ENCODE measurements at regions not wholly inside any gene's neighbourhood (a gene's known extent, or its start where the extent isn't known, plus 50 kb on each side); places are given as distances from the start of the nearest gene placed in this dataset.

GRCh38 chr3:162334537-162334936 is 837.9 kb downstream of the OTOL1 start:
- no peak overlapping the region for H3K4me2 ChIP-seq (ENCODE audit: low read length)
- H4K20me1 ChIP-seq (ENCODE audit: insufficient read depth) = no peaks in the 10 kb centered on the region
- no peak overlapping the region for H2AFZ ChIP-seq (ENCODE audit: low read depth, low read length, poor library complexity, severe bottlenecking)
- ChIA-PET RAD21 (ENCODE audit: low non-redundant PET in 1 of 2, low total read pairs in 2 of 2, uncharacterized antibody in 2 of 2, unreplicated experiment in 2 of 2) (no interaction called here), POLR2A (no interaction called here), CTCF (no interaction called here)
- H3K4me3 ChIP-seq (replicated peaks in 1 of 2; ENCODE audit: low read depth in 1 of 2, low read length in 2 of 2) = no peak overlapping the region
- H3K27ac ChIP-seq (ENCODE audit: low read depth, low read length) = no peak overlapping the region
- intact Hi-C loops (cut with micrococcal nuclease) = no loop called here
- TF ChIP-seq ZNF274 (IDR thresholded peaks at IDR 0.05; ENCODE audit: low read depth, low read length) = no peak
- TF ChIP-seq EGR1 (IDR thresholded peaks at IDR 0.05; ENCODE audit: low read depth) = no peak
- no peak for TF ChIP-seq EZH2 (IDR thresholded peaks at IDR 0.05)
- no peak for TF ChIP-seq TCF7L2 (IDR thresholded peaks at IDR 0.05; ENCODE audit: borderline replicate concordance, extremely low read depth, insufficient read depth, insufficient read length)
- TF ChIP-seq MAX (IDR thresholded peaks at IDR 0.05) = no peak
- TF ChIP-seq CBX3 (IDR thresholded peaks at IDR 0.05; ENCODE audit: low read depth) = no peak
- no peak for TF ChIP-seq YY1 (IDR thresholded peaks at IDR 0.05; ENCODE audit: extremely low read depth, insufficient replicate concordance, low read depth, low read length)
- no peak for TF ChIP-seq POLR2AphosphoS5 (IDR thresholded peaks at IDR 0.05; ENCODE audit: low read depth, low read length)
- no peak for TF ChIP-seq SIN3A (IDR thresholded peaks at IDR 0.05; ENCODE audit: low read depth)
- TF ChIP-seq REST (IDR thresholded peaks at IDR 0.05; ENCODE audit: low read depth) = no peak
- TF ChIP-seq ZFX (IDR thresholded peaks at IDR 0.05) = no peak
- TF ChIP-seq FOSL1 (IDR thresholded peaks at IDR 0.05; ENCODE audit: low read depth) = no peak
- TF ChIP-seq EZH2phosphoT487 (IDR thresholded peaks at IDR 0.05; ENCODE audit: borderline replicate concordance) = no peak
- TF ChIP-seq, protein P1, sequence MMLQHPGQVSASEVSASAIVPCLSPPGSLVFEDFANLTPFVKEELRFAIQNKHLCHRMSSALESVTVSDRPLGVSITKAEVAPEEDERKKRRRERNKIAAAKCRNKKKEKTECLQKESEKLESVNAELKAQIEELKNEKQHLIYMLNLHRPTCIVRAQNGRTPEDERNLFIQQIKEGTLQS (IDR thresholded peaks at IDR 0.05) = no peak
- no peak for TF ChIP-seq SRF (IDR thresholded peaks at IDR 0.05; ENCODE audit: low read depth)
- no peak for TF ChIP-seq JUND (IDR thresholded peaks at IDR 0.05)
- TF ChIP-seq RAD21 (IDR thresholded peaks at IDR 0.05; ENCODE audit: low read depth) = no peak
- TF ChIP-seq, protein P2, sequence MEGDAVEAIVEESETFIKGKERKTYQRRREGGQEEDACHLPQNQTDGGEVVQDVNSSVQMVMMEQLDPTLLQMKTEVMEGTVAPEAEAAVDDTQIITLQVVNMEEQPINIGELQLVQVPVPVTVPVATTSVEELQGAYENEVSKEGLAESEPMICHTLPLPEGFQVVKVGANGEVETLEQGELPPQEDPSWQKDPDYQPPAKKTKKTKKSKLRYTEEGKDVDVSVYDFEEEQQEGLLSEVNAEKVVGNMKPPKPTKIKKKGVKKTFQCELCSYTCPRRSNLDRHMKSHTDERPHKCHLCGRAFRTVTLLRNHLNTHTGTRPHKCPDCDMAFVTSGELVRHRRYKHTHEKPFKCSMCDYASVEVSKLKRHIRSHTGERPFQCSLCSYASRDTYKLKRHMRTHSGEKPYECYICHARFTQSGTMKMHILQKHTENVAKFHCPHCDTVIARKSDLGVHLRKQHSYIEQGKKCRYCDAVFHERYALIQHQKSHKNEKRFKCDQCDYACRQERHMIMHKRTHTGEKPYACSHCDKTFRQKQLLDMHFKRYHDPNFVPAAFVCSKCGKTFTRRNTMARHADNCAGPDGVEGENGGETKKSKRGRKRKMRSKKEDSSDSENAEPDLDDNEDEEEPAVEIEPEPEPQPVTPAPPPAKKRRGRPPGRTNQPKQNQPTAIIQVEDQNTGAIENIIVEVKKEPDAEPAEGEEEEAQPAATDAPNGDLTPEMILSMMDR (IDR thresholded peaks at IDR 0.05 in 2 of 3, conservative IDR thresholded peaks at IDR 0.05 in 1 of 3; ENCODE audit: borderline replicate concordance in 1 of 3, insufficient read depth in 1 of 3, low read depth in 2 of 3, low read length in 2 of 3) = no peak
- DNase-seq (ENCODE audit: low read depth, low spot score) (no peak), ATAC-seq (no peak)
- no peaks in the 10 kb centered on the region for H3K27me3 ChIP-seq (ENCODE audit: insufficient read depth, low read length)
- no peak overlapping the region for H3K9ac ChIP-seq (ENCODE audit: low read length)
- H3K9me2 ChIP-seq (ENCODE audit: insufficient read depth) = no peaks in the 10 kb centered on the region
- no peaks in the 10 kb centered on the region for H3K79me2 ChIP-seq (ENCODE audit: insufficient read depth, low read length)
- H3K4me1 ChIP-seq (ENCODE audit: control insufficient read depth in 1 of 2, insufficient read depth in 2 of 2, low read length in 2 of 2) = no peaks in the 10 kb centered on the region
- no peaks in the 10 kb centered on the region for H3K36me3 ChIP-seq (ENCODE audit: control insufficient read depth in 1 of 2, insufficient read depth in 2 of 2, low read length in 2 of 2)
- H3K9me3 ChIP-seq (ENCODE audit: control insufficient read depth in 1 of 2, insufficient read depth in 1 of 2, low read depth in 1 of 2, low read length in 2 of 2) = no peaks in the 10 kb centered on the region
- BruUV-seq (replicated peaks) = no TSS peak

All from HCT116 (cell line).